GM21529 (cell line): ENCODE measurements at regions not wholly inside any gene's neighbourhood (a gene's known extent, or its start where the extent isn't known, plus 50 kb on each side); places are given as distances from the start of the nearest gene placed in this dataset.

ENCODE experiments used
- ATAC-seq: cut with Tn5 transposase; IDR thresholded peaks from one replicate; pipeline ENCODE4 v1.9.1; 2021; ENCODE audit not compliant: unreplicated experiment

DNA sequence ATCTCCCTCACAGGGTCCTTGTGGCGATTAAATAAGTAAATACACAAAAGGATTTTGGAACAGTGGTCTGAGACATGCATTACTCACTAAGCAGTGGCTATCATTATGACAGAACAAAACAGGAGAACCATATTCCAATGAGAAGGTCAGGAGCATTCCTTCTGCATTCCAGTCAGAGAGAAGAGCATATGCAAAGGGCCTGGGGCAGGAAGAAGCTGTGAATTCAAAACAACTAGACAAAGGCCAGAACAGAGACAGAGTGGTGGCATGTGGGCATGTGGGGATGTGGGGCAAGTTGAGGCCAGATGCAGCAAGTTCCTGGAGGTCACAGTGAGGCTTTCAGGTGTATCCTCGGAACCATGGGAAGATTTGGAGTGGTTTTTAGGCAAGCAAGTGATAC is 70.1 kb upstream of the VRK1 start:
- no peak for ATAC-seq

DNA sequence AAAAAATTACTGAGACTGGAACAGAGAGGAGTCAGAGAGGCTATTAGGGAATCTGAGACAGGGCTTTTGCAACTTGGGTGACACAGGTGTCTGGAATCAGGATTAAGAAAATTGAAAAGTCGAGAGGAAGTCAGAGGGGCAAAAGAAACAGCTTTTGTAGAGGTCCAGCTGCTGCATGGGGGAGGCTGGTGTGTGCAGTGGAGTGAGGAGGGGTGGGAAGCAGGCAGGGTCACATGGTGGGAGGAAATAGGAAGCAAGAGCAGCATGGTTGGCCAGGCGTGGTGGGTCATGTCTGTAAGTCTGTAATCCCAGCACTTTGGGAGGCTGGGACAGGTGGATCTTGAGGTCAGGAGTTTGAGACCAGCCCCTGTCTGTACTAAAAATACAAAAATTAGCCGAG is 69.7 kb upstream of the VRK1 start:
- ATAC-seq: no peak

- ATAC-seq: no peak
Observed at GRCh38 chr14:96727980-96728717, 69.0 kb upstream of the VRK1 start.

GRCh38 chr14:96729889-96730288 is 67.3 kb upstream of the VRK1 start:
- no peak for ATAC-seq

- ATAC-seq: no peak
Observed at GRCh38 chr14:96730386-96730785, 66.8 kb upstream of the VRK1 start.

- no peak for ATAC-seq
Observed at GRCh38 chr14:96734076-96734622, 63.0 kb upstream of the VRK1 start.

GRCh38 chr14:96735526-96735925 is 61.7 kb upstream of the VRK1 start:
- ATAC-seq: no peak

- ATAC-seq: no peak
Observed at GRCh38 chr14:96736439-96736838, 60.7 kb upstream of the VRK1 start.

GRCh38 chr14:96737881-96738280 is 59.3 kb upstream of the VRK1 start:
- no peak for ATAC-seq

- ATAC-seq: no peak
Observed at GRCh38 chr14:96739200-96739910, 57.8 kb upstream of the VRK1 start.

DNA sequence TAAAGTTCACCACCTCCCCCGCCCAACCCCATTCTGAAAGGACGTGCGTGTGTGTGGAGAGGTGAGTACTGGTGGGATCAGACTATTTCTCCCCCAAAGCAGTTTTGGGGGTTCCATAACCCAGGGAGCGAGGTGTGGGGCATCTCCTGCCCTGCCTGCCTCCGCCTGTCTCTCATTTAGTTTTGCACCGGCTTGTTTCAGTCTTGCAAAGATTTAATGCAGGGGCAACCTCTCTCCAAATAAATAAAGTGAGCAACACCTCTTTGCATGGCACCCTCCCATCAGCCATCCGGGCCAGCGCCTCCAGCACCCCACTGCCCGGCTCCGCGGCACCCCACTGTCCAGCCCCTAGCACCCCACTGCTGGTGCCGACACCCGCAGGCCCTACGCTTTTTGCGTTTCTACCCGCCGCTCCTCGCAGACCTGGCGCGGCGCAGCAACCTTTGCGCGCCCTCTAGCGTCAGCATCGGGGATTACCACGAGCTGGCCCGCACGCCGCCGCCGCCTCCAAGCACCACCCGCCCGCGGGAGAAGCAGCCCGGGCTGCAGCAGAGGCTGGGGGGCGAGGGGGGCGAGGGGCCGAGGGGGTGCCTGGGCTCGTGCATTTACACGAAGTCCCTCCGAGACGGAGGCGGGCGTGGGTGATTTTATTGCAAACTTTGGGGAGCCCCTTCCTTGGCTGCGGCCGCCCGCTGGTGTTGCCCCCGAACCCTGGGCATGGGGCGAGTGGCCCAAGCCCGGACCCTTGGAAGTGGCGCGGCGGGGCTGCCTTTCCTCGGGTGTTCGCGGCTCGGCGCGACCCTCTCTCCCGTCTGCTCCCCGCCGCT is 55.8 kb upstream of the VRK1 start:
- ATAC-seq: peak; percentile 91

- ATAC-seq: no peak
Observed at GRCh38 chr14:96744262-96744661, 52.9 kb upstream of the VRK1 start.

DNA sequence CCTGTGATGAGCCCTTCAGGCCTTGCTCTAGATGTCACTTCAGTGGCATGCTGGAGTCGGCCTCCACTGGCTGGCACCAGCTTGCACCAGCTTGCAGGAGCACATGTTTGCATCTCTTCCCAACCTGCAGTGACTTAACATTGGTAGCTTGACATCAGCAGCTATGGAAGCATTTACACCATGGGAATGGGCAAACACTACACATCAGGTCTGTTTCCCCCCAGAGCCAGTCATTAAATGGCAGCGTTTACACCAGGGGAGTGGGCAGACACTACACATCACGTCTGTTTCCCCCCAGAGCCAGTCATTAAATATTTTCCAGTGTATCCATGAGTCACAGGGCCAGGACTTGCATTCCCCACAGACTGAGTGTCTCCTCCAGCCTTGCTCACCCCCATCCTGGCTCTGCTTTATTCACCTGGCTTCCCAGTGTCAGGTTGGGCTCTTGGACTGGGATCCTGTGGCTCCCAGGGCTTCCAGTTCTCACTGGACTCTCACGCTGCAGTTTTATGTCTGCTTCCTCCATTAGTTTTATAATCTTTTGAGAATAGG is 51.6 kb upstream of the VRK1 start:
- ATAC-seq: no peak

GRCh38 chr14:96746101-96746500 is 51.1 kb upstream of the VRK1 start:
- ATAC-seq: no peak

- no peak for ATAC-seq
Observed at GRCh38 chr14:96747006-96747405, 50.2 kb upstream of the VRK1 start.
